ENCODE measurements at regions not wholly inside any gene's neighbourhood (a gene's known extent, or its start where the extent isn't known, plus 50 kb on each side); places are given as distances from the start of the nearest gene placed in this dataset.

DNA sequence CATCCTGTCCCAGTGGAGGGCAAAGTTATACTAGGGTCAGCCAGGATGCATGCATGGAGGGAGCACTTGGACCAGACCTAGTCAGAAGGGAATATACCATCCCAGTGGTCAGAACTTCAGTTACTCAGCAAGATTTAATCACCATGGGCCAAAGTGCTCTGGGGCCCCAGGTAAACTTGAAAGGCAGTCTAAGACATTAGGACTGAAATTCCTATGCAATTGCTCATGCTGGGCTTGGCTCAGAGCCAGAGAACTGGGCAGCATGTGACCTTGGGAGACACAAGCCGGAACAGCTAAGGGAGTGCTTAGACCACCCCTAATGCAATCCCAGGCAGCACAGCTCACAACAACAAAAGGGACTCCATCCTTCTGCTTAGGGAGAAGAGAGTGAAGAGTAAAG is 401.3 kb downstream of the KCNJ3 start:
- Histone ChIP-seq H3K4me1 (ENCODE audit: insufficient read depth, low read length) (no peaks in the 10 kb centered on the region), H3K9ac (ENCODE audit: low read length) (no peak overlapping the region), H3K27me3 (ENCODE audit: low read length) (no peaks in the 10 kb centered on the region), H3F3A (ENCODE audit: low read length, unreplicated experiment) (no peaks in the 10 kb centered on the region), H4K20me1 (ENCODE audit: low read length) (no peaks in the 10 kb centered on the region), H3K36me3 (ENCODE audit: low read depth, low read length) (no peaks in the 10 kb centered on the region), H3K9me2 (replicated peaks; ENCODE audit: low read length) (no peaks in the 10 kb centered on the region), H3K79me2 (ENCODE audit: low read length) (no peaks in the 10 kb centered on the region), H3K4me2 (ENCODE audit: low read length) (no peak overlapping the region), H3K4me3 (ENCODE audit: low read length) (no peak overlapping the region), H3K9me3 (ENCODE audit: low read length) (peaks cover 10% of the 10 kb centered on the region; the same call in 1 of the 2 replicates), H3K27ac (ENCODE audit: low read length) (no peak overlapping the region), H2AFZ (ENCODE audit: low read length) (no peak overlapping the region)
- POLR2A ChIA-PET (ENCODE audit: unreplicated experiment) = no interaction called here
- DNase-seq (peak; percentile 46), ATAC-seq (no peak)
- intact Hi-C loops (cut with micrococcal nuclease) = no loop called here
- CTCF ChIA-PET = no interaction called here
- TF ChIP-seq EZH2phosphoT487 (IDR thresholded peaks at IDR 0.05; ENCODE audit: borderline replicate concordance, low read length) = no peak
- TF ChIP-seq, protein P1, sequence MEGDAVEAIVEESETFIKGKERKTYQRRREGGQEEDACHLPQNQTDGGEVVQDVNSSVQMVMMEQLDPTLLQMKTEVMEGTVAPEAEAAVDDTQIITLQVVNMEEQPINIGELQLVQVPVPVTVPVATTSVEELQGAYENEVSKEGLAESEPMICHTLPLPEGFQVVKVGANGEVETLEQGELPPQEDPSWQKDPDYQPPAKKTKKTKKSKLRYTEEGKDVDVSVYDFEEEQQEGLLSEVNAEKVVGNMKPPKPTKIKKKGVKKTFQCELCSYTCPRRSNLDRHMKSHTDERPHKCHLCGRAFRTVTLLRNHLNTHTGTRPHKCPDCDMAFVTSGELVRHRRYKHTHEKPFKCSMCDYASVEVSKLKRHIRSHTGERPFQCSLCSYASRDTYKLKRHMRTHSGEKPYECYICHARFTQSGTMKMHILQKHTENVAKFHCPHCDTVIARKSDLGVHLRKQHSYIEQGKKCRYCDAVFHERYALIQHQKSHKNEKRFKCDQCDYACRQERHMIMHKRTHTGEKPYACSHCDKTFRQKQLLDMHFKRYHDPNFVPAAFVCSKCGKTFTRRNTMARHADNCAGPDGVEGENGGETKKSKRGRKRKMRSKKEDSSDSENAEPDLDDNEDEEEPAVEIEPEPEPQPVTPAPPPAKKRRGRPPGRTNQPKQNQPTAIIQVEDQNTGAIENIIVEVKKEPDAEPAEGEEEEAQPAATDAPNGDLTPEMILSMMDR (conservative IDR thresholded peaks at IDR 0.05; ENCODE audit: low read depth, low read length) = no peak
- no peak for TF ChIP-seq EZH2 (IDR thresholded peaks at IDR 0.05; ENCODE audit: low read length, unreplicated experiment)
- no TSS peak for BruUV-seq (replicated peaks)

- Histone ChIP-seq H3F3A (ENCODE audit: low read length, unreplicated experiment) (no peaks in the 10 kb centered on the region), H3K4me2 (ENCODE audit: low read length) (no peak overlapping the region), H4K20me1 (ENCODE audit: low read length) (no peaks in the 10 kb centered on the region), H3K27me3 (ENCODE audit: low read length) (no peaks in the 10 kb centered on the region), H3K4me3 (ENCODE audit: low read length) (no peak overlapping the region), H3K79me2 (ENCODE audit: low read length) (no peaks in the 10 kb centered on the region), H2AFZ (ENCODE audit: low read length) (no peak overlapping the region), H3K9ac (ENCODE audit: low read length) (no peak overlapping the region), H3K9me3 (ENCODE audit: low read length) (0 out of 2 replicates have a peak, but pooled peaks cover 9% of the 10 kb centered on the region), H3K4me1 (ENCODE audit: insufficient read depth, low read length) (no peaks in the 10 kb centered on the region), H3K36me3 (ENCODE audit: low read depth, low read length) (no peaks in the 10 kb centered on the region), H3K9me2 (replicated peaks; ENCODE audit: low read length) (no peaks in the 10 kb centered on the region), H3K27ac (ENCODE audit: low read length) (no peak overlapping the region)
- ChIA-PET POLR2A (ENCODE audit: unreplicated experiment) (no interaction called here), CTCF (no interaction called here)
- intact Hi-C loops (cut with micrococcal nuclease) = no loop called here
- BruUV-seq (replicated peaks) = no TSS peak
- ATAC-seq (no peak), DNase-seq (no peak)
- TF ChIP-seq EZH2 (IDR thresholded peaks at IDR 0.05; ENCODE audit: low read length, unreplicated experiment) = no peak
- TF ChIP-seq, protein P1 (conservative IDR thresholded peaks at IDR 0.05; ENCODE audit: low read depth, low read length) = no peak
- TF ChIP-seq EZH2phosphoT487 (IDR thresholded peaks at IDR 0.05; ENCODE audit: borderline replicate concordance, low read length) = no peak
Observed at GRCh38 chr2:155095613-155096012, 397.1 kb downstream of the KCNJ3 start.

DNA sequence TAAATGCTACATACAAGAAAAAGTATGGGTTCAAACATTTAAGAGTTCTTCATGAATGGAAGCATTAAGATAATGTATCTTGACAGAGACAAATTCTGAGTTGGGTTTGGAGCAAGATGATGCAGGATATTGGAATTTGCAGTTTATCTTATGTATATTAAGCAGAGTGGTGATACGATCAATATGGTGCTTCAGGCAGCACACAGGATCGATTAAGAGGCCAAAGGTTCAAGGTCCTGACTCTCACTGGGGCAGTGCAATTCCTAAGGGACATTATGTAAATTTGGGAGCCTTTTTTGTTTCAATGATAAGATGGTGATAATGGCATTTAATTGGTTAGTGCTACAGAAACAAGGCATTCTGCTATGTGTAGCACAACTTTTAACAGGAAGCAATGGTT is 381.9 kb downstream of the KCNJ3 start:
- no peaks in the 10 kb centered on the region for H3F3A ChIP-seq (ENCODE audit: low read length, unreplicated experiment)
- H3K79me2 ChIP-seq (ENCODE audit: low read length) = no peaks in the 10 kb centered on the region
- H3K9me3 ChIP-seq (ENCODE audit: low read length) = peaks cover 2% of the 10 kb centered on the region; the same call in 1 of the 2 replicates
- H3K4me2 ChIP-seq (ENCODE audit: low read length) = no peak overlapping the region
- H3K4me1 ChIP-seq (ENCODE audit: insufficient read depth, low read length) = no peaks in the 10 kb centered on the region
- H3K9me2 ChIP-seq (replicated peaks; ENCODE audit: low read length) = no peaks in the 10 kb centered on the region
- no peak overlapping the region for H3K9ac ChIP-seq (ENCODE audit: low read length)
- no peak for DNase-seq
- ChIA-PET CTCF (no interaction called here), POLR2A (ENCODE audit: unreplicated experiment) (no interaction called here)
- no peak overlapping the region for H3K27ac ChIP-seq (ENCODE audit: low read length)
- no peaks in the 10 kb centered on the region for H4K20me1 ChIP-seq (ENCODE audit: low read length)
- TF ChIP-seq, protein P1 (conservative IDR thresholded peaks at IDR 0.05; ENCODE audit: low read depth, low read length) = no peak
- TF ChIP-seq EZH2 (IDR thresholded peaks at IDR 0.05; ENCODE audit: low read length, unreplicated experiment) (no peak), EZH2phosphoT487 (IDR thresholded peaks at IDR 0.05; ENCODE audit: borderline replicate concordance, low read length) (no peak)
- intact Hi-C loops (cut with micrococcal nuclease) = no loop called here
- H3K4me3 ChIP-seq (ENCODE audit: low read length) = no peak overlapping the region
- BruUV-seq (replicated peaks) = no TSS peak
- H2AFZ ChIP-seq (ENCODE audit: low read length) = no peak overlapping the region
- no peaks in the 10 kb centered on the region for H3K27me3 ChIP-seq (ENCODE audit: low read length)
- no peaks in the 10 kb centered on the region for H3K36me3 ChIP-seq (ENCODE audit: low read depth, low read length)
- ATAC-seq = no peak
